ENCODE measurements at regions not wholly inside any gene's neighbourhood (a gene's known extent, or its start where the extent isn't known, plus 50 kb on each side); places are given as distances from the start of the nearest gene placed in this dataset.

GRCh38 chr17:13209081-13209480, 191.3 kb upstream of the ELAC2 start:
- TF ChIP-seq POLR2A (IDR thresholded peaks at IDR 0.05) (no peak), CTCF (IDR thresholded peaks at IDR 0.05) (no peak), EP300 (IDR thresholded peaks at IDR 0.05) (no peak), POLR2AphosphoS5 (IDR thresholded peaks at IDR 0.05) (no peak)

Data from stomach (tissue), 4 donors.